Panc1 (cell line): ENCODE measurements at regions not wholly inside any gene's neighbourhood (a gene's known extent, or its start where the extent isn't known, plus 50 kb on each side); places are given as distances from the start of the nearest gene placed in this dataset.

ENCODE experiments used
- ATAC-seq: fragments of 200-7000 bp; cut with Tn5 transposase; 2 replicates; pipeline ENCODE4 v1.9.1; 2020; ENCODE audit warnings: mild to moderate bottlenecking, moderate library complexity
- BruUV-seq: library from RNA; stranded (reverse); fragments of 400-500 nt; replicated peaks from 2 replicates; lab custom pipeline; 2021; lab: Mats Ljungman, UMichigan
- CTCF ChIA-PET: fragments of 300-600 bp; sonication (Branson Sonifier 250); formaldehyde crosslinking; loops from one replicate; lab custom pipeline; 2022; ENCODE audit warnings: antibody characterized with exemption; lab: Charles Lee
- POLR2A ChIA-PET: fragments of 300-600 bp; sonication (Branson Sonifier 250); formaldehyde crosslinking; loops from one replicate; lab custom pipeline; 2022; ENCODE audit warnings: antibody characterized with exemption; lab: Charles Lee
- DNase-seq: peaks from one replicate; pipeline ENCODE4 v3.0.0-alpha.2; 2010; ENCODE audit warnings: low read depth, low spot score
- H3K27ac ChIP-seq: 2 replicates; pipeline ENCODE4 v1.5.1; 2011; ENCODE audit warnings: mild to moderate bottlenecking, low read length, inconsistent platforms
- H3K27me3 ChIP-seq: fragments of 200-500 bp; sonication (Bioruptor generic); 2 replicates; pipeline ENCODE4 v1.6.0; 2014; ENCODE audit warnings: low read length, inconsistent platforms; ENCODE audit not compliant: control insufficient read depth, insufficient read depth
- H3K36me3 ChIP-seq: fragments of 200-500 bp; sonication (Bioruptor generic); 2 replicates; pipeline ENCODE4 v1.5.1; 2014; ENCODE audit warnings: inconsistent platforms, mild to moderate bottlenecking, low read length, moderate library complexity; ENCODE audit not compliant: control insufficient read depth, insufficient read depth
- H3K4me1 ChIP-seq: 2 replicates; pipeline ENCODE4 v1.5.1; 2011; ENCODE audit warnings: inconsistent platforms, mild to moderate bottlenecking, low read length, moderate library complexity; ENCODE audit not compliant: control insufficient read depth, insufficient read depth
- H3K4me3 ChIP-seq, 2 experiments: 2 replicates each; pipeline ENCODE4 v1.5.1; 2011 to 2012; ENCODE audit warnings: low read depth in 2 of 2, low read length in 2 of 2, mild to moderate bottlenecking in 2 of 2, inconsistent platforms in 1 of 2, moderate library complexity in 1 of 2
- H3K9me3 ChIP-seq: fragments of 200-500 bp; sonication (Bioruptor generic); 2 replicates; pipeline ENCODE4 v1.5.1; 2014; ENCODE audit warnings: low read depth, mild to moderate bottlenecking, inconsistent platforms, low read length, moderate library complexity; ENCODE audit not compliant: control insufficient read depth, insufficient read depth
- CTCF ChIP-seq: fragments of 450-650 bp; IDR thresholded peaks from 2 replicates; pipeline ENCODE4 v1.5.1; 2017; ENCODE audit warnings: mild to moderate bottlenecking
- POLR2AphosphoS5 ChIP-seq: IDR thresholded peaks from 2 replicates; pipeline ENCODE4 v1.6.1; 2012; ENCODE audit warnings: mild to moderate bottlenecking, low read depth, low read length, moderate library complexity
- REST ChIP-seq, 2 experiments: IDR thresholded peaks; 2 replicates each; pipeline ENCODE4 v1.6.1; 2011 to 2012; ENCODE audit warnings: low read depth in 2 of 2, control low read depth in 1 of 2, low read length in 1 of 2, mild to moderate bottlenecking in 1 of 2, moderate library complexity in 1 of 2; ENCODE audit not compliant: insufficient read depth in 1 of 2
- SIN3A ChIP-seq: IDR thresholded peaks from 2 replicates; pipeline ENCODE4 v1.6.1; 2012; ENCODE audit warnings: low read depth, mild to moderate bottlenecking, low read length, moderate library complexity, borderline replicate concordance; ENCODE audit not compliant: insufficient read depth
- TCF7L2 ChIP-seq: IDR thresholded peaks from 2 replicates; pipeline ENCODE4 v1.6.1; 2011; ENCODE audit warnings: mild to moderate bottlenecking, low read depth, low read length, inconsistent platforms
- in situ Hi-C: cut with HindIII; loops from 2 replicates; pipeline ENCODE4 v1.10.0; 2016; ENCODE audit warnings: low sequenced_read_pairs, low pct_unique_long_range_greater_than_20kb
- intact Hi-C: fragments of 100-400 bp; cut with micrococcal nuclease; formaldehyde crosslinking; loops from one replicate; pipeline ENCODE4 v1.10.0; 2022; ENCODE audit not compliant: unreplicated experiment

- Histone ChIP-seq H3K27me3 (no peaks in the 10 kb centered on the region), H3K4me3 (no peak overlapping the region), H3K27ac (no peak overlapping the region), H3K4me1 (no peaks in the 10 kb centered on the region), H3K36me3 (no peaks in the 10 kb centered on the region), H3K9me3 (no peaks in the 10 kb centered on the region)
- no TSS peak for BruUV-seq
- no peak for ATAC-seq
- ChIA-PET CTCF (no interaction called here), POLR2A (no interaction called here)
- in situ Hi-C loops = no loop called here
- TF ChIP-seq CTCF = no peak
- no peak for TF ChIP-seq REST (IDR thresholded peaks at IDR 0.05; ENCODE audit: insufficient read depth in 1 of 2, low read depth in 2 of 2, low read length in 1 of 2)
- TF ChIP-seq TCF7L2 = no peak
- TF ChIP-seq SIN3A = no peak
- TF ChIP-seq POLR2AphosphoS5 = no peak
- intact Hi-C loops = no loop called here
- DNase-seq = no peak
Observed at GRCh38 chr13:109285586-109285985, 500.8 kb downstream of the IRS2 start.

- Histone ChIP-seq H3K36me3 (no peaks in the 10 kb centered on the region), H3K27ac (no peak overlapping the region), H3K27me3 (no peaks in the 10 kb centered on the region), H3K4me1 (no peaks in the 10 kb centered on the region), H3K9me3 (no peaks in the 10 kb centered on the region), H3K4me3 (no peak overlapping the region)
- no peak for DNase-seq
- POLR2A ChIA-PET = no interaction called here
- no peak for TF ChIP-seq POLR2AphosphoS5
- TF ChIP-seq SIN3A = no peak
- no peak for TF ChIP-seq REST (IDR thresholded peaks at IDR 0.05; ENCODE audit: insufficient read depth in 1 of 2, low read depth in 2 of 2, low read length in 1 of 2)
- no peak for TF ChIP-seq TCF7L2
- no peak for TF ChIP-seq CTCF
- in situ Hi-C loops (no loop called here), intact Hi-C loops (no loop called here)
- ATAC-seq = no peak
- BruUV-seq = no TSS peak
- CTCF ChIA-PET = no interaction called here
Observed at GRCh38 chr13:109281903-109282635, 504.3 kb downstream of the IRS2 start.
